ENCODE measurements at regions not wholly inside any gene's neighbourhood (a gene's known extent, or its start where the extent isn't known, plus 50 kb on each side); places are given as distances from the start of the nearest gene placed in this dataset.

GRCh38 chr13:59281453-59281852 is 882.3 kb downstream of the DIAPH3 start:
- H3K27me3 ChIP-seq (ENCODE audit: control insufficient read depth in 1 of 2, insufficient read depth in 2 of 2, low read length in 2 of 2) = no peaks in the 10 kb centered on the region
- no peaks in the 10 kb centered on the region for H3K79me2 ChIP-seq (ENCODE audit: insufficient read depth, low read length)
- ChIA-PET CTCF (ENCODE audit: low intra/inter-chr PET ratio, low total read pairs) (no interaction called here), POLR2A (no interaction called here)
- DNase-seq (ENCODE audit: low spot score) (no peak), ATAC-seq (no peak), FAIRE-seq (no peak)
- H3K36me3 ChIP-seq (replicated peaks in 1 of 2; ENCODE audit: control insufficient read depth in 1 of 2, insufficient read depth in 2 of 2, low read length in 2 of 2) = no peaks in the 10 kb centered on the region
- in situ Hi-C loops (cut with HindIII; ENCODE audit: extremely low pct_ligation_motif_present, low pct_unique_long_range_greater_than_20kb) = no loop called here
- H3K27ac ChIP-seq (ENCODE audit: extremely low read length, insufficient read depth, low read length) = no peak overlapping the region
- BruUV-seq (replicated peaks) = no TSS peak
- H3K9me3 ChIP-seq (ENCODE audit: low read length) = no peaks in the 10 kb centered on the region
- 12% methylated on average over 8 of the region's 8 CpGs for WGBS (ENCODE audit: low lambda C conversion rate)
- H3K4me1 ChIP-seq (ENCODE audit: insufficient read depth, low read length) = no peaks in the 10 kb centered on the region
- no peak overlapping the region for H3K4me2 ChIP-seq (ENCODE audit: low read depth, low read length)
- H4K20me1 ChIP-seq (ENCODE audit: insufficient read depth, low read length) = no peaks in the 10 kb centered on the region
- H3K9ac ChIP-seq (ENCODE audit: insufficient read depth, low read depth, low read length) = no peak overlapping the region
- no peak overlapping the region for H2AFZ ChIP-seq (ENCODE audit: low read length)
- H3K4me3 ChIP-seq (replicated peaks in 1 of 3; ENCODE audit: insufficient read depth in 1 of 3, low read depth in 2 of 3, low read length in 3 of 3) = no peak overlapping the region
- intact Hi-C loops (cut with micrococcal nuclease; ENCODE audit: unreplicated experiment) = no loop called here
- TF ChIP-seq SNAPC5 (CRISPR knock-in tag; IDR thresholded peaks at IDR 0.05; ENCODE audit: borderline replicate concordance) = no peak
- no peak for TF ChIP-seq ZNF292 (CRISPR knock-in tag; IDR thresholded peaks at IDR 0.05; ENCODE audit: borderline replicate concordance, low read depth)
- TF ChIP-seq, protein P1, sequence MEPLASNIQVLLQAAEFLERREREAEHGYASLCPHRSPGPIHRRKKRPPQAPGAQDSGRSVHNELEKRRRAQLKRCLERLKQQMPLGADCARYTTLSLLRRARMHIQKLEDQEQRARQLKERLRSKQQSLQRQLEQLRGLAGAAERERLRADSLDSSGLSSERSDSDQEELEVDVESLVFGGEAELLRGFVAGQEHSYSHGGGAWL (CRISPR knock-in tag; IDR thresholded peaks at IDR 0.05) = no peak
- no peak for TF ChIP-seq ZNF879 (CRISPR knock-in tag; IDR thresholded peaks at IDR 0.05)
- TF ChIP-seq IRX3 (CRISPR knock-in tag; IDR thresholded peaks at IDR 0.05; ENCODE audit: borderline replicate concordance, low read depth) = no peak
- no peak for TF ChIP-seq JUN (CRISPR knock-in tag; IDR thresholded peaks at IDR 0.05)
- no peak for TF ChIP-seq ZBTB4 (CRISPR knock-in tag; IDR thresholded peaks at IDR 0.05; ENCODE audit: borderline replicate concordance)
- no peak for TF ChIP-seq DBP (CRISPR knock-in tag; IDR thresholded peaks at IDR 0.05; ENCODE audit: not compliant biosample characterization)
- no peak for TF ChIP-seq ZNF773 (CRISPR knock-in tag; IDR thresholded peaks at IDR 0.05; ENCODE audit: borderline replicate concordance)
- no peak for TF ChIP-seq FOXP4 (CRISPR knock-in tag; IDR thresholded peaks at IDR 0.05)
- no peak for TF ChIP-seq TRAFD1 (CRISPR knock-in tag; IDR thresholded peaks at IDR 0.05; ENCODE audit: borderline replicate concordance)
- TF ChIP-seq ZBTB44 (CRISPR knock-in tag; IDR thresholded peaks at IDR 0.05) = no peak
- TF ChIP-seq ASH2L (IDR thresholded peaks at IDR 0.05; ENCODE audit: insufficient read length, low read depth, low read length) = no peak
- no peak for TF ChIP-seq MTA1 (CRISPR knock-in tag; IDR thresholded peaks at IDR 0.05; ENCODE audit: borderline replicate concordance)

All from HepG2 (cell line).